GDM1 (cell line): ENCODE measurements at regions not wholly inside any gene's neighbourhood (a gene's known extent, or its start where the extent isn't known, plus 50 kb on each side); places are given as distances from the start of the nearest gene placed in this dataset.

Source experiments
- DNase-seq: peaks from one replicate; lab custom pipeline; 2025; lab: John Stamatoyannopoulos, UW

DNA sequence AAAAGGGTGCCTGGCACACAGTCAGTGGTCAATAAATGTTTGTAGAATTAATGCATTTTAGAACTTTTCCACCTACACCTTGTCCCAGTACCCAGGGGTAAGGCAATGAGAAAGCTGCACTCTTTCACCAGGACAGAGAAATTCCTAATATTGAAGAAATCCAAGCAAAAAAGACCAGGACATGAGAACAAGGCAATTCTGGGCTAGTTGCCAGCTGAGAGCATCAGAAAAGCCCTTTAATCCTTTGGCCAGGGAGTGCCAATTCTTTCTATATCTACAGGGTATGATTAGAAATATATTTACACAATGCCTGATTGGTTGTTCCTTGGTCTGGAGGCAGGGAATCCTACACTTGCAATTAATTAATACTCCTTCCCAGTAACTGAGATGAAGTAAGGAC lies 492.4 kb upstream of the NFIA start:
- no peak for DNase-seq

DNA sequence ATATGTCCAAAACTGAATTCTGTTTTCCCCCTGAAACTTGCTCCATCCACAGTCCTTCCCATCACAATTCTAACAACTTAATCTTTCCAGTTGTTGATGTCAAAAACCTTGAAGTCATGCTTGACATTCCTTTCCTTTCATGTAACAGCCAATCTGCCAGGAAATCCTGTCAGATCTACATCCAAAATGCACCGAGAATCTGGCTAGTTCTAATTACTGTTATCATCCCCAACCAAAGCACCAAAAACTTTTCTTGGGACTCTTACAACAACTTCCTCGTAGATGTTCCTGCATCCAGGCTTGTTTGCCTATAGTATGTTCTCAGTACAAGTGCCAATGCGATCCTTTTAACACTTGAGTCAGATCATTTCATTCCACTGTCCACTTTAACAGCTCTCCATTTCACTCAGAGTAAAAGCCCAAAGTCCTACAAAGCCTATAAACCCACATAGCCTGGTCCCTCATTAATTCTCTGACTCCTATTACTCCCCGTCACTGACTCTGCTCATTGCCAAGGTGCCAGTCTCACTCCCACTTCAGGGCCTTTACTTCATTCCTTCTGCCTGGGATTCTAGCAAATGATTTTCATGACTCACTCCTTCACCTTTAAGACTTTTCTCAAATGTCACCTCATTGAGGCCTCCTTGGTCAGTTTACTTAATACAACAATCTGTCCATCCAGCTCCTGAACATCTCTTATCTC lies 493.2 kb upstream of the NFIA start:
- no peak for DNase-seq

DNA sequence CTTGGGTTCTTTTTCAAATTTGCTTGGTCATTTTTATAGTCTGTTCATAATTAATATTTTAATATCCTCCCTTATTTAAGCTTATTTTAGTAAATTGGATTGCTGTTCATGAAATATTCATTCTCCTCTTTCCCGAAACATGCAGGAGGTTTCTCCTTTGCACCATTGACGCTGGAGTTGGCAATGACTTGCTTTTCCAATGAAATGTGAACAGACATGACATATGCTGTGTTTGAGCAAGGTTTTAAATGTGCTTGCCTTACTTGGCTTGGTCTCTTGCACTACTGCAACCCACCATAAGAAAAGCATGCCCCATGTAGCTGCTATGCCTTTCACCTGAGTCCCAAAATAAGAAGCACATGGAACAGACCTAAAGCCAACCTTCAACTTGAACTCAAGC lies 498.0 kb upstream of the NFIA start:
- DNase-seq = no peak

- DNase-seq = no peak
These were observed 498.7 kb upstream of the NFIA start for GRCh38 chr1:60583696-60584095.

GRCh38 chr1:60581455-60582220 lies 500.7 kb upstream of the NFIA start:
- DNase-seq = no peak

DNA sequence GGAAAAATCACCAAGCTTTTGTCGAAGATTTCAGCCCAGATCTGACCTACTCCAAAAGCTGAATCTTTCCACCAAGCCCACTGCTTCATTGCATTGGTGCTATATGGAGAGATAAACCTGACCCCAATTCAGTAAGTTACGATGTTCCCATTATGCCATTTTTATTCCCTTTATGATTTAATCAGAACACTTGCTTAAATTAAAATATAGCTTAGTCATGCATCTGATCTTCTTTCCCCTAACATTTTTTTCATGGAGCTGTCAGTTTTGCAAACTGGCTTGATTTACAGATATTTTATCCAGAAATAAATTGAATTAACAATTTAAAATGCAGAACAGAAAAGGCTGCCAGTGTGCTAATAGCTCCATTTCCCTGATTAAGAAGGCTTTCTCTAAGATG lies 503.5 kb upstream of the C1orf87 start:
- DNase-seq = no peak

GRCh38 chr1:60575326-60575977 lies 501.9 kb upstream of the C1orf87 start:
- DNase-seq = no peak

DNA sequence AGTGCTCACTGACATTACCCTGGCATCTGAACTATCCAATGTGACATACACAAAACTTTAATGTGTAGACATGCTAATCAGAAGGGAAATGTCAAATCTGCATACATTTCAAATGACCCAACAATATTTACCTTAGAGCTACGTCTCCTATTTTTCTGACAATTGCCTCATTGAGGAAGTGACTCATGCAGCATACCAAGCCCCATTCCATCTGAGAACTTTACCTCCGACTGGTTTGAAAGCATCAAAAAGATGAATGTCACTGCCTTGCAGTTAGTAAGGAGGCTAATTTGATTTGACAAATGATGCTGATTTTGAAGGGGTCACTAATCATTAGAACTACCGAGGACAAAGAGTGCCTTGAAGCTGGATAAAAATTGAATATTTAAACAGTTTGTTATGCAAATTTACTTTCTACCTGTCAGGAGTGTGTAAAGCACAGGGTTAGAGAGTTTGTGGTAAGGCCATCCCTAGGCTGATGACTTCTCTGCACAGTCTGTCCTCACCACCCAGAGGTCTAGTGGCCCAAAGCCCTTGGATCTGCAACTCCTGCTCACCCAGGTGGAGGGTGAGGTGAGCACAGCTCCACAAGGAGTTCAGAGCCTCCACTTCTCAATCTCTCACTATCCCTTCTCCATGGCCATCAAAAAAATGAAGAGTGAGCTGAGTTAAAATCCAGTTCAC lies 500.3 kb upstream of the C1orf87 start:
- DNase-seq = no peak

DNA sequence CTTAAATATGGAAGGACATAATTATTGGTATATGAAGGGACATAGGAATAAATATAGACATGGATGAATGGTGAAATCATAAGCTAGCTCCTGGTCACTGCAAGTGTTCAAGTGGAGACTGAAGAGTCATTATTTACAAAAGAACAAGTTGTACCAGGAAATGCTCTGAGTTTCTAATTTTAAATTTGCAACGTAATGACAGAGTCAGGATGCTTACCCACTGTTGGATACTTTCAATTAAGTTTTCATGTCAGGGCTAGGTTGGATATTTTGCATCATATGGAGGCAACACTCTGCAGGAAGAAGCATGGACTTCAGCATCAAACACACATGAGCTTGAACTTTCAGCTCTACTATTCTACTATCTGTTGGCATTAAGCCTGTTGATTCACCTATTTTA lies 499.6 kb upstream of the C1orf87 start:
- no peak for DNase-seq

- DNase-seq = no peak
These were observed 498.8 kb upstream of the C1orf87 start for GRCh38 chr1:60572378-60572777.

DNA sequence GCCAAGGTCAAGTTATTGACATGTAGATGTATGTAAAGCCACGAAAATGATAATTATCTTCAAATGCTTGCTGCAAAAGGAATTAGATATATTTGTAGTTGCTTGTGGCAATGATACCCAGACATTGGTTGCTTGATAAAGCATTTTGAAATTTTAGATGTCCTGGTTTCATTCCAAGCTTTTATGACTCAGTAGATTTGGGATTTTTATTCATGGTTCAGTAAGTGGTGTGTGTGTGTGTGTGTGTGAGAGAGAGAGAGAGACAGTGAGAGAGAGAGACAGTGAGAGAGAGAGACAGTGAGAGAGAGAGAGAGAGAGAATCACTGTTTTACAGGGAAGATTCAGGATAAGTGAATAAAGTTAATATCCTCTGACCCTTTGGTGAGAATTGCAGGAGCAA lies 498.2 kb upstream of the C1orf87 start:
- no peak for DNase-seq

DNA sequence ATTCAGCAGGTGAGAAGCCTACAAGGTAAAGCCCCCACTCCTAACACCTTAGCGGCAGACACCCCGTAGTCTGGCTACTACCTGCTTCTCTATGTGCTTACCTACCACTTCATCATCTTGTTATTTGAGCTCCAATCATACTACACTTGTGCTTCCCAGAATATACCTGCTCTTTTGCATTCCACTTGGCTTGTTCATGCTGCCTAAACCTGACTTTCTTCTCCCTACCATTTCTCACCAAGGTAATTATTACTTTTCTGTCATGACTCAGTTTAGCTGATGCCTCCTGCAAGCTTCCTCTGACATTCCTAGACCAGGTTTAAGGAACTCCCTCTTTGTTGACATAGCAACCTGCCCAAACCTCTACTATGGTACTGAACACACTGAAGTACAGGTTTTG lies 495.6 kb upstream of the C1orf87 start:
- DNase-seq = no peak

- DNase-seq = no peak
These were observed 493.7 kb upstream of the C1orf87 start for GRCh38 chr1:60567256-60567655.

DNA sequence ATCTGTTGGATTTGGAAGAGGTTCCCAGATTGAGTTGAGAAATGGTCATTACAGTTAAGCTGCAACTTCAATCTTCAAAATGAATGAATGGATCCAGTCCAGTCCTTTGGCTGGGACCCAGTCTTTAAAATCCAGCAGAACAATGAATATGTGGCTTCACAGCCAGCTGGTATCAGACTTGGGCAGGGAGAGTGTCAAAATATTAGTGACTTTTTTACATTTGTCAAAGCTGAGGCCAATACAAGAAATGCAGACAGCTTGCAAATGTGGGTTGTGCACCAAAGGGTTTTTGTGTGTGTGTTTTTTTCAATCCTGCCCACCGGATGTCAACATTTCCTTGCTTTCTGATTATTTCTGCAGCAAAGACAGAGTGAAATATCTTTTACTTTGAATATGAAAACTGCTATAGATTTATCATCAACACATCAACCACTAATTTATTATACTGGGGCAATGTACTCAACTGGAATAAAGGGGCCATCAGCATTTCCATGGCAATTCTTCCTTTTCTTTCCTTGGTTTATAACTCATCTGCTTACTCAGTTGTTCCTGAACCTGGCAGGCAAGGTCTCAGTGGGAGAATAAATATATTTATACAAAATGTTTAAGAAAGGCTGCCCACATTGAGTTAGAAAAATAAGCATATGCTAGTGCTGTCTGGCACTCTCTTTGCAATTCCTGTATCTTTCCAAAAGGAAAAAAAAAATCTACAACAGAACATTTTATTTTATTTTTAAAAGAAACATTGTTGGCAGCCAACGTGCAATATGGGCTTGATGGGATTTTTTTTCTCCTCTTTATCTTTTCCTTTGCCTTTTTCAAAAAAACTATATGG lies 491.6 kb upstream of the C1orf87 start:
- DNase-seq = no peak

- no peak for DNase-seq
These were observed 490.4 kb upstream of the C1orf87 start for GRCh38 chr1:60563777-60564535.

DNA sequence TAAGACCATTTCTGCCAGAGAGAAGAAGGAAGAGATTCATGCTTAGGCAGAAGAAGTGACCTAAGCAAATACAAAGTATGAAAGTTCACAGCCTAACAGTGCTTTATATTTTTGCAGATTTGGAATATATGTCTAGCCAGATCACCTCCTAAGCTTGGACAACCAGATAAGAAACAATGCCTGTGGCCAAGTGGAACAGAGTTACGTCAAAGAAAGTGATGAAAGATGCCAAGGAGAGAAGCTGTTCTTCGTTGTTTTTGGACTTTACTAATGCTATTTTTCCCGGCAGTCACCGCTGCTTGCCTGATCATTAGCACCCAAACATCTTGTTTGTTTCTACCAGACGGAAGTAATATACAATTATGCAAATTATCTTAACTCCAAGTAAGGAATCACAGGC lies 489.2 kb upstream of the C1orf87 start:
- DNase-seq = no peak

GRCh38 chr1:60560701-60561100 lies 487.1 kb upstream of the C1orf87 start:
- no peak for DNase-seq

GRCh38 chr1:60558236-60558635 lies 484.7 kb upstream of the C1orf87 start:
- DNase-seq = no peak

GRCh38 chr1:60553730-60554129 lies 480.2 kb upstream of the C1orf87 start:
- no peak for DNase-seq

DNA sequence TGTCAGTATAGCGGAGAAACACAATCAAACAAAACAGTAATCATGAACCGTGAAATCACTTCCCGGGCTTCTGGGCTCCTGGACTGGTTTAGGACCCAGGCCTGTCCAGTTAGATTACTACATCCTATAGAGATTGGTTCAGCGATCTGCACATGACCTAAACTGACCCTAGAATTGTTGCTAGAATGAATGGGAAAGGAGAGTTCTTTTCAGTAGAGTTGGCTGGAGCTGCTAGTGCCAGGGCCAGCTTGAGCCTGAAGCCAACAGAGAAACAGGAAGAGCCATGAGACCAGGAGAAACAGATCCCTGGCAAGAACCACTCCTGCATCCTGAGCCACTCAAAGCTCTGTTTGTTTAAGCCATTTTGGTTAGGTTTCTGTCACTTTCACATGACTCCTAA lies 474.3 kb upstream of the C1orf87 start:
- DNase-seq = no peak
